Nephron (organoid): ENCODE measurements at regions not wholly inside any gene's neighbourhood (a gene's known extent, or its start where the extent isn't known, plus 50 kb on each side); places are given as distances from the start of the nearest gene placed in this dataset.

Experiments used
- H3K27ac Mint-ChIP-seq, 3 experiments: 2 replicates each; pipeline ENCODE4 v1.8.0; 2020; ENCODE audit warnings: mixed read lengths in 3 of 3, mild to moderate bottlenecking in 2 of 3, moderate library complexity in 1 of 3
- H3K27me3 Mint-ChIP-seq: 2 replicates; pipeline ENCODE4 v1.8.0; 2021; ENCODE audit warnings: low read depth, mild to moderate bottlenecking, moderate library complexity, mixed read lengths
- H3K36me3 Mint-ChIP-seq: 2 replicates; pipeline ENCODE4 v1.8.0; 2020; ENCODE audit warnings: low read depth, mixed read lengths
- H3K4me1 Mint-ChIP-seq: 2 replicates; pipeline ENCODE4 v1.8.0; 2020; ENCODE audit warnings: mixed read lengths
- H3K4me3 Mint-ChIP-seq, 3 experiments: 2 replicates each; pipeline ENCODE4 v1.8.0; 2020; ENCODE audit warnings: mild to moderate bottlenecking in 3 of 3, mixed read lengths in 3 of 3, moderate library complexity in 2 of 3
- H3K9me3 Mint-ChIP-seq: 2 replicates; pipeline ENCODE4 v1.8.0; 2020; ENCODE audit warnings: mixed read lengths
- TF ChIP-seq, protein P1 (sequence below), 3 experiments: fragments of 200-600 bp; sonication (generic); IDR thresholded peaks; one replicate each; pipeline ENCODE4 v1.5.0; 2021; ENCODE audit warnings: antibody characterized with exemption in 3 of 3; ENCODE audit not compliant: unreplicated experiment in 3 of 3

GRCh38 chr10:45204954-45205775, 110.2 kb downstream of the OR13A1 start:
- Mint-ChIP-seq H3K4me1 (no peaks in the 10 kb centered on the region), H3K27me3 (peaks cover 8% of the 10 kb centered on the region)

DNA sequence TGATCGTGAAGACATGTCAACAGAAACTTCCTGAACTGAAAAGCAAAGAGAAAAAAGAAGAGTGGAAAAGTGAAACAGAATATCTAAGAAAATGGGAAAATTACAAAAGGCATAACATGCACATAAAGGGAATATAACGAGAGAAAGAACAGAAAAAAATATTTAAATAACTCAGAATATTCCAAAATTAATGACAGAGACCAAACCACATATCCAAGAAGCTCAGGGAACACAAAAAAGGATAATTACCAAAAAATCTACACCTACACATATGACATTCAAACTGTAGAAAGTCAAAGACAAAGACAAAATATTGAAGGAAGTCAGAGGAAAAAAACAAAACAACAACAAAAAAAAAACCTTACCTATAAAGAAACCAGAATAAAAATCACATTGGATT, 105.5 kb downstream of the OR13A1 start:
- TF ChIP-seq, protein P1, sequence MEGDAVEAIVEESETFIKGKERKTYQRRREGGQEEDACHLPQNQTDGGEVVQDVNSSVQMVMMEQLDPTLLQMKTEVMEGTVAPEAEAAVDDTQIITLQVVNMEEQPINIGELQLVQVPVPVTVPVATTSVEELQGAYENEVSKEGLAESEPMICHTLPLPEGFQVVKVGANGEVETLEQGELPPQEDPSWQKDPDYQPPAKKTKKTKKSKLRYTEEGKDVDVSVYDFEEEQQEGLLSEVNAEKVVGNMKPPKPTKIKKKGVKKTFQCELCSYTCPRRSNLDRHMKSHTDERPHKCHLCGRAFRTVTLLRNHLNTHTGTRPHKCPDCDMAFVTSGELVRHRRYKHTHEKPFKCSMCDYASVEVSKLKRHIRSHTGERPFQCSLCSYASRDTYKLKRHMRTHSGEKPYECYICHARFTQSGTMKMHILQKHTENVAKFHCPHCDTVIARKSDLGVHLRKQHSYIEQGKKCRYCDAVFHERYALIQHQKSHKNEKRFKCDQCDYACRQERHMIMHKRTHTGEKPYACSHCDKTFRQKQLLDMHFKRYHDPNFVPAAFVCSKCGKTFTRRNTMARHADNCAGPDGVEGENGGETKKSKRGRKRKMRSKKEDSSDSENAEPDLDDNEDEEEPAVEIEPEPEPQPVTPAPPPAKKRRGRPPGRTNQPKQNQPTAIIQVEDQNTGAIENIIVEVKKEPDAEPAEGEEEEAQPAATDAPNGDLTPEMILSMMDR (IDR thresholded peaks at IDR 0.05; ENCODE audit: unreplicated experiment in 3 of 3), result no peak
- H3K4me1 Mint-ChIP-seq, result no peaks in the 10 kb centered on the region
- no peak overlapping the region for H3K27ac Mint-ChIP-seq
- H3K27me3 Mint-ChIP-seq, result no peaks in the 10 kb centered on the region
- H3K9me3 Mint-ChIP-seq, result peaks cover 14% of the 10 kb centered on the region
- no peaks in the 10 kb centered on the region for H3K36me3 Mint-ChIP-seq
- no peak overlapping the region for H3K4me3 Mint-ChIP-seq

More at GRCh38 chr10:45204954-45205775, 110.2 kb downstream of the OR13A1 start:
- H3K36me3 Mint-ChIP-seq, result no peaks in the 10 kb centered on the region
- TF ChIP-seq, protein P1 (IDR thresholded peaks at IDR 0.05; ENCODE audit: unreplicated experiment in 3 of 3), result no peak
- H3K4me3 Mint-ChIP-seq, result no peak overlapping the region
- no peak overlapping the region for H3K27ac Mint-ChIP-seq
- H3K9me3 Mint-ChIP-seq, result peaks cover 14% of the 10 kb centered on the region

DNA sequence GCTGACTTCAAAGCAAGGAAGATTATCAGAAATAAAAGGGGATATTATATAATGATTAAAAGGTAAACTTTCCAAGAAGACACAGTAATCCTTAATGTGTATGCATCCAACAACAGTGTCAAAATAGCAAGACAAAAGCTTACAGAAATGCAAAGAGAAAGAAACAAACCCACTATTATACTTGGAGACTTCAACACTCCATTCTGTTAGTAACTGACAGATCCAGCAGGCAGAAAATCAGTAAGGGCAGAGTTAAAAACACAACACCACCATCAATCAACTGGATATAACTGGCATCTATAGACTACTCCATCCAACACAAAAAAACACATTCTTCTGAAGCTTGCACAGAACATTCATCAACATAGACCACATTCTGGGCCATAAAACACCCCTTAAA, 103.8 kb downstream of the OR13A1 start:
- H3K27ac Mint-ChIP-seq, result no peak overlapping the region
- TF ChIP-seq, protein P1 (IDR thresholded peaks at IDR 0.05; ENCODE audit: unreplicated experiment in 3 of 3), result no peak
- no peaks in the 10 kb centered on the region for H3K36me3 Mint-ChIP-seq
- no peaks in the 10 kb centered on the region for H3K27me3 Mint-ChIP-seq
- no peaks in the 10 kb centered on the region for H3K4me1 Mint-ChIP-seq
- peaks cover 14% of the 10 kb centered on the region for H3K9me3 Mint-ChIP-seq
- H3K4me3 Mint-ChIP-seq, result no peak overlapping the region

DNA sequence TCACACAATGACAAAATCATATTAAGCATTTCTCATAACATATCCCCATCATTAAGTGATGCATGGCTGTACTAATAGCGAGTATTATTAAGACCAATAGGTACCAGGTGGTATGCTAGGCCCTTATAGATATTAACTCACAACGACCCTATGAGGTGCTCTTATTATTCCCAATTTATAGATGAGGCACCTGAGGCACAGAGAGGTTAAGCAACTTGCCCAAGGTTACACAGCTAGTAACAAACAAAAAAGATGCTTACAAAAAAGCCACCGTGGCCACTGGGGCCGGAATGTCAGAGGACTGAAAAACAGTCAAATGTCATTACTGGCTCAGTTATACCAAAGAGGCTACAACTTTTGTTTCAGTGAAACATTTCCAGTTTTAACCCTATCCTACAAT, 96.0 kb downstream of the OR13A1 start:
- Mint-ChIP-seq H3K4me1 (no peaks in the 10 kb centered on the region), H3K9me3 (no peaks in the 10 kb centered on the region), H3K36me3 (no peaks in the 10 kb centered on the region), H3K4me3 (no peak overlapping the region), H3K27me3 (peaks cover 4% of the 10 kb centered on the region), H3K27ac (no peak overlapping the region)
- TF ChIP-seq, protein P1 (IDR thresholded peaks at IDR 0.05; ENCODE audit: unreplicated experiment in 3 of 3), result no peak

GRCh38 chr10:45220931-45221330, 94.5 kb downstream of the OR13A1 start:
- H3K36me3 Mint-ChIP-seq, result no peaks in the 10 kb centered on the region
- H3K4me1 Mint-ChIP-seq, result no peaks in the 10 kb centered on the region
- TF ChIP-seq, protein P1 (IDR thresholded peaks at IDR 0.05; ENCODE audit: unreplicated experiment in 3 of 3), result no peak
- H3K9me3 Mint-ChIP-seq, result no peaks in the 10 kb centered on the region
- H3K27ac Mint-ChIP-seq, result peak overlapping the region in 2 of 3 experiments; percentile 61 to 75
- H3K27me3 Mint-ChIP-seq, result peaks cover 4% of the 10 kb centered on the region
- H3K4me3 Mint-ChIP-seq, result no peak overlapping the region
